ENCODE measurements at regions not wholly inside any gene's neighbourhood (a gene's known extent, or its start where the extent isn't known, plus 50 kb on each side); places are given as distances from the start of the nearest gene placed in this dataset.
"Not testable (repeated sequence)": the region's sequence is repeated elsewhere in the genome, so short reads cannot be mapped to it uniquely, and the experiment has no call there.

GRCh38 chr14:35213869-35214387 lies 78.3 kb upstream of the PSMA6 start:
- no peak overlapping the region for H3K27ac ChIP-seq (ENCODE audit: low read depth, low read length, poor library complexity, severe bottlenecking)

GRCh38 chr14:35214402-35214801 lies 77.8 kb upstream of the PSMA6 start:
- not testable (repeated sequence) for H3K9me2 ChIP-seq (ENCODE audit: low read depth, low read length); H3K27ac ChIP-seq (ENCODE audit: low read depth, low read length, poor library complexity, severe bottlenecking); H4K20me1 ChIP-seq (ENCODE audit: insufficient read depth, low read length); H3F3A ChIP-seq (ENCODE audit: insufficient read depth, low read length); H3K4me1 ChIP-seq (ENCODE audit: insufficient read depth, low read length, severe bottlenecking); H3K9me3 ChIP-seq (ENCODE audit: low read length); H3K79me2 ChIP-seq (ENCODE audit: insufficient read depth, low read length); H2AFZ ChIP-seq (ENCODE audit: low read length); H3K9ac ChIP-seq (ENCODE audit: low read length); H3K4me3 ChIP-seq (ENCODE audit: low read depth, low read length, poor library complexity, severe bottlenecking); H3K27me3 ChIP-seq (ENCODE audit: insufficient read depth, low read length); H3K36me3 ChIP-seq (ENCODE audit: insufficient read depth, low read length); H3K4me2 ChIP-seq (ENCODE audit: low read length)

More at GRCh38 chr14:35213869-35214387, 78.3 kb upstream of the PSMA6 start:
- Histone ChIP-seq H3K4me3 (ENCODE audit: low read depth, low read length, poor library complexity, severe bottlenecking) (no peak overlapping the region), H3K79me2 (ENCODE audit: insufficient read depth, low read length) (no peaks in the 10 kb centered on the region), H4K20me1 (ENCODE audit: insufficient read depth, low read length) (no peaks in the 10 kb centered on the region), H3K9me2 (ENCODE audit: low read depth, low read length) (no peaks in the 10 kb centered on the region), H3K9me3 (ENCODE audit: low read length) (no peaks in the 10 kb centered on the region), H3K9ac (ENCODE audit: low read length) (no peak overlapping the region), H3K27me3 (ENCODE audit: insufficient read depth, low read length) (no peaks in the 10 kb centered on the region), H3K4me2 (ENCODE audit: low read length) (no peak overlapping the region), H2AFZ (ENCODE audit: low read length) (no peak overlapping the region), H3K36me3 (ENCODE audit: insufficient read depth, low read length) (peaks cover 6% of the 10 kb centered on the region; the same call in 1 of the 2 replicates), H3K4me1 (ENCODE audit: insufficient read depth, low read length, severe bottlenecking) (no peaks in the 10 kb centered on the region), H3F3A (ENCODE audit: insufficient read depth, low read length) (no peaks in the 10 kb centered on the region)
- TF ChIP-seq EZH2 (IDR thresholded peaks at IDR 0.05; ENCODE audit: borderline replicate concordance, low read length) (no peak), CTCF (IDR thresholded peaks at IDR 0.05; ENCODE audit: low read length) (no peak)

- TF ChIP-seq EZH2 (IDR thresholded peaks at IDR 0.05; ENCODE audit: borderline replicate concordance, low read length) = no peak
- peak; percentile 55; the same call in 1 of the 2 replicates for TF ChIP-seq CTCF (IDR thresholded peaks at IDR 0.05; ENCODE audit: low read length)
- Histone ChIP-seq H3K9me3 (ENCODE audit: low read length) (no peaks in the 10 kb centered on the region), H3K36me3 (ENCODE audit: insufficient read depth, low read length) (peaks cover 6% of the 10 kb centered on the region; the same call in 1 of the 2 replicates), H3K9ac (ENCODE audit: low read length) (no peak overlapping the region), H3K4me2 (ENCODE audit: low read length) (no peak overlapping the region), H3K9me2 (ENCODE audit: low read depth, low read length) (no peaks in the 10 kb centered on the region), H2AFZ (ENCODE audit: low read length) (no peak overlapping the region), H3K27me3 (ENCODE audit: insufficient read depth, low read length) (no peaks in the 10 kb centered on the region), H3K4me3 (ENCODE audit: low read depth, low read length, poor library complexity, severe bottlenecking) (no peak overlapping the region), H4K20me1 (ENCODE audit: insufficient read depth, low read length) (no peaks in the 10 kb centered on the region), H3K79me2 (ENCODE audit: insufficient read depth, low read length) (no peaks in the 10 kb centered on the region), H3K4me1 (ENCODE audit: insufficient read depth, low read length, severe bottlenecking) (no peaks in the 10 kb centered on the region), H3F3A (ENCODE audit: insufficient read depth, low read length) (no peaks in the 10 kb centered on the region), H3K27ac (ENCODE audit: low read depth, low read length, poor library complexity, severe bottlenecking) (no peak overlapping the region)
Observed at GRCh38 chr14:35215110-35215813, 76.9 kb upstream of the PSMA6 start.

GRCh38 chr14:35218176-35218575 lies 74.0 kb upstream of the PSMA6 start:
- not testable (repeated sequence) for H3F3A ChIP-seq (ENCODE audit: insufficient read depth, low read length); H3K4me3 ChIP-seq (ENCODE audit: low read depth, low read length, poor library complexity, severe bottlenecking); H2AFZ ChIP-seq (ENCODE audit: low read length); H3K79me2 ChIP-seq (ENCODE audit: insufficient read depth, low read length); H3K9me2 ChIP-seq (ENCODE audit: low read depth, low read length); H3K9me3 ChIP-seq (ENCODE audit: low read length); H3K9ac ChIP-seq (ENCODE audit: low read length); H3K27ac ChIP-seq (ENCODE audit: low read depth, low read length, poor library complexity, severe bottlenecking); H4K20me1 ChIP-seq (ENCODE audit: insufficient read depth, low read length); H3K4me1 ChIP-seq (ENCODE audit: insufficient read depth, low read length, severe bottlenecking); H3K36me3 ChIP-seq (ENCODE audit: insufficient read depth, low read length); H3K27me3 ChIP-seq (ENCODE audit: insufficient read depth, low read length); H3K4me2 ChIP-seq (ENCODE audit: low read length)

Data from OCI-LY1 (cell line).